DOHH2 (cell line): ENCODE measurements at regions not wholly inside any gene's neighbourhood (a gene's known extent, or its start where the extent isn't known, plus 50 kb on each side); places are given as distances from the start of the nearest gene placed in this dataset.
A peak's percentile ranks its signal among the peaks of the same experiment; 100 is the strongest.

Experiments
- H3F3A ChIP-seq: fragments of 200-600 bp; sonication (generic), shearing (Covaris generic); 2 replicates; pipeline ENCODE4 v1.6.0; 2016; ENCODE audit warnings: antibody characterized with exemption, mild to moderate bottlenecking; ENCODE audit not compliant: control insufficient read depth, insufficient read depth
- H3K27ac ChIP-seq: fragments of 200-600 bp; sonication (generic); 2 replicates; pipeline ENCODE4 v1.5.1; 2014; ENCODE audit warnings: low read depth, mild to moderate bottlenecking, low read length, moderate library complexity
- H3K27me3 ChIP-seq: fragments of 200-600 bp; sonication (generic); 2 replicates; pipeline ENCODE4 v1.6.1; 2014; ENCODE audit warnings: mild to moderate bottlenecking, low read length, mixed read lengths; ENCODE audit not compliant: control insufficient read depth
- H3K36me3 ChIP-seq: fragments of 200-600 bp; sonication (generic); 2 replicates; pipeline ENCODE4 v1.6.1; 2014; ENCODE audit warnings: mild to moderate bottlenecking, low read length, moderate library complexity, mixed read lengths; ENCODE audit not compliant: control insufficient read depth
- H3K4me1 ChIP-seq: fragments of 200-600 bp; sonication (generic); 2 replicates; pipeline ENCODE4 v1.6.1; 2014; ENCODE audit warnings: mild to moderate bottlenecking, low read length, mixed read lengths; ENCODE audit not compliant: control insufficient read depth
- H3K4me2 ChIP-seq: fragments of 200-600 bp; sonication (generic); 2 replicates; pipeline ENCODE4 v1.6.0; 2014; ENCODE audit warnings: mild to moderate bottlenecking, low read length, moderate library complexity
- H3K4me3 ChIP-seq: fragments of 200-600 bp; sonication (generic); 2 replicates; pipeline ENCODE4 v1.5.1; 2014; ENCODE audit warnings: mild to moderate bottlenecking, low read length, mixed read lengths
- H3K79me2 ChIP-seq: fragments of 200-600 bp; sonication (generic); 2 replicates; pipeline ENCODE4 v1.6.1; 2014; ENCODE audit warnings: mild to moderate bottlenecking, low read length, mixed read lengths; ENCODE audit not compliant: control insufficient read depth
- H3K9me2 ChIP-seq: fragments of 200-600 bp; sonication (generic); replicated peaks from 2 replicates; pipeline ENCODE4 v1.6.1; 2014; ENCODE audit warnings: mild to moderate bottlenecking, low read length, mixed read lengths; ENCODE audit not compliant: control insufficient read depth
- H3K9me3 ChIP-seq: fragments of 200-600 bp; sonication (generic); 2 replicates; pipeline ENCODE4 v1.6.1; 2014; ENCODE audit warnings: antibody characterized with exemption, low read length, mixed read lengths; ENCODE audit not compliant: control insufficient read depth, insufficient read depth
- H4K20me1 ChIP-seq: fragments of 200-600 bp; sonication (generic); 2 replicates; pipeline ENCODE4 v1.6.0; 2014; ENCODE audit warnings: low read depth, mild to moderate bottlenecking, antibody characterized with exemption, low read length, moderate library complexity; ENCODE audit not compliant: control insufficient read depth, insufficient read depth
- CTCF ChIP-seq: fragments of 200-600 bp; sonication (generic); IDR thresholded peaks from one replicate; pipeline ENCODE4 v1.5.1; 2014; ENCODE audit warnings: antibody characterized with exemption, mild to moderate bottlenecking, low read depth, low read length; ENCODE audit not compliant: poor library complexity, severe bottlenecking
- EZH2phosphoT487 ChIP-seq: fragments of 200-600 bp; sonication (generic); IDR thresholded peaks from 2 replicates; pipeline ENCODE4 v1.6.1; 2017; ENCODE audit warnings: borderline replicate concordance, mild to moderate bottlenecking, antibody characterized with exemption, low read length, moderate library complexity, mixed read lengths

GRCh38 chr3:59313365-59313764 lies 263.5 kb upstream of the CFAP20DC start:
- TF ChIP-seq CTCF (peak; percentile 72), EZH2phosphoT487 (no peak)
- no peak overlapping the region for H3K27ac ChIP-seq
- H3K4me3 ChIP-seq, result no peak overlapping the region
- H3K79me2 ChIP-seq, result no peaks in the 10 kb centered on the region
- H3K27me3 ChIP-seq, result no peaks in the 10 kb centered on the region
- 0 out of 2 replicates have a peak, but pooled peaks cover 4% of the 10 kb centered on the region for H3K4me1 ChIP-seq
- H3K4me2 ChIP-seq, result no peak overlapping the region
- H3K9me2 ChIP-seq, result no peaks in the 10 kb centered on the region
- H3K9me3 ChIP-seq, result no peaks in the 10 kb centered on the region
- no peaks in the 10 kb centered on the region for H3F3A ChIP-seq
- no peaks in the 10 kb centered on the region for H4K20me1 ChIP-seq
- no peaks in the 10 kb centered on the region for H3K36me3 ChIP-seq

GRCh38 chr3:59311231-59311630 lies 261.4 kb upstream of the CFAP20DC start:
- Histone ChIP-seq H3K4me3 (no peak overlapping the region), H3K79me2 (no peaks in the 10 kb centered on the region), H3F3A (no peaks in the 10 kb centered on the region), H3K27ac (no peak overlapping the region), H4K20me1 (no peaks in the 10 kb centered on the region), H3K27me3 (no peaks in the 10 kb centered on the region), H3K9me3 (no peaks in the 10 kb centered on the region), H3K9me2 (no peaks in the 10 kb centered on the region), H3K4me2 (no peak overlapping the region), H3K36me3 (no peaks in the 10 kb centered on the region), H3K4me1 (0 out of 2 replicates have a peak, but pooled peaks cover 4% of the 10 kb centered on the region)
- TF ChIP-seq CTCF (no peak), EZH2phosphoT487 (no peak)

DNA sequence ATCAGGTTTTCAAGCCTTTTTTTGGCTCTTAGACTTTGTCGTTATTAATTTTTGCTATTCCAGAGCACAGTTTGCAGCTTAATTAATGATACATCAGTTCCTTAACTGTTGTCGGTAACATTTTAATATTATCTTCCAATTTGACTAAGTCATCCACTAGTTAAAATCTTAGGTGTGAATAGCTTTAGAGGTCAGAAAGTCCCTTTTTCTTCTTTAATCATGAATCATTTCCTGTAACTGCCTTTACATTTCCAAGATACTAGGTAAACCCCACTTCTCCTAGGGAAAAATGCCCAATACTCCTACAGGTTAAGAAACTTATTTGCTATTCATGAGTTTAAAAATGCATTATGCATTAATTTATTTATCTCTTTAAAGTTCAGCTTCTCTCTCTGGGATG lies 260.9 kb upstream of the CFAP20DC start:
- Histone ChIP-seq H3K4me1 (0 out of 2 replicates have a peak, but pooled peaks cover 4% of the 10 kb centered on the region), H3K4me3 (no peak overlapping the region), H3K27ac (no peak overlapping the region), H3K36me3 (no peaks in the 10 kb centered on the region), H4K20me1 (no peaks in the 10 kb centered on the region), H3K9me2 (no peaks in the 10 kb centered on the region), H3K4me2 (no peak overlapping the region), H3F3A (no peaks in the 10 kb centered on the region), H3K27me3 (no peaks in the 10 kb centered on the region), H3K9me3 (no peaks in the 10 kb centered on the region), H3K79me2 (no peaks in the 10 kb centered on the region)
- TF ChIP-seq EZH2phosphoT487 (no peak), CTCF (no peak)
